HCT116 (cell line): ENCODE measurements at regions not wholly inside any gene's neighbourhood (a gene's known extent, or its start where the extent isn't known, plus 50 kb on each side); places are given as distances from the start of the nearest gene placed in this dataset.

Source experiments
- CEBPB ChIP-seq: IDR thresholded peaks from 2 replicates; pipeline ENCODE4 v1.6.1; 2012; ENCODE audit warnings: low read depth
- EZH2 ChIP-seq: fragments of 200-600 bp; sonication (generic); IDR thresholded peaks from 2 replicates; pipeline ENCODE4 v1.6.1; 2017; ENCODE audit warnings: antibody characterized with exemption, mixed run types
- EZH2phosphoT487 ChIP-seq: fragments of 200-600 bp; IDR thresholded peaks from 2 replicates; pipeline ENCODE4 v1.6.1; 2018; ENCODE audit warnings: antibody characterized with exemption, borderline replicate concordance
- POLR2A ChIP-seq: IDR thresholded peaks from 2 replicates; pipeline ENCODE4 v1.7.0; 2011; ENCODE audit warnings: borderline replicate concordance; ENCODE audit not compliant: insufficient read depth, insufficient read length; ENCODE audit errors: extremely low read depth
- POLR2AphosphoS5 ChIP-seq: IDR thresholded peaks from 2 replicates; pipeline ENCODE4 v1.6.1; 2011; ENCODE audit warnings: mild to moderate bottlenecking, low read depth, low read length, moderate library complexity
- RAD21 ChIP-seq: IDR thresholded peaks from 2 replicates; pipeline ENCODE4 v1.6.1; 2012; ENCODE audit warnings: low read depth, mild to moderate bottlenecking
- SIN3A ChIP-seq: IDR thresholded peaks from 2 replicates; pipeline ENCODE4 v1.6.1; 2012; ENCODE audit warnings: low read depth
- SP1 ChIP-seq: IDR thresholded peaks from 2 replicates; pipeline ENCODE4 v1.6.1; 2012; ENCODE audit warnings: low read depth
- YY1 ChIP-seq: IDR thresholded peaks from 2 replicates; pipeline ENCODE4 v1.6.1; 2011; ENCODE audit warnings: low read length, low read depth, moderate library complexity, mild to moderate bottlenecking; ENCODE audit not compliant: insufficient replicate concordance; ENCODE audit errors: extremely low read depth
- ZNF274 ChIP-seq: fragments of 200-500 bp; sonication (Bioruptor generic); IDR thresholded peaks from 2 replicates; pipeline ENCODE4 v1.6.1; 2014; ENCODE audit warnings: mild to moderate bottlenecking, low read depth, low read length, inconsistent platforms
- TF ChIP-seq, protein P1 (sequence below), 3 experiments: fragments of 200-600 bp in 1 of 3; sonication (generic) in 1 of 3; IDR thresholded peaks in 2 of 3; conservative IDR thresholded peaks in 1 of 3; 2 replicates each; pipeline ENCODE4 v1.5.1; 2012 to 2017; ENCODE audit warnings: low read depth in 2 of 3, low read length in 2 of 3, antibody characterized with exemption in 1 of 3, borderline replicate concordance in 1 of 3, control low read depth in 1 of 3, mild to moderate bottlenecking in 1 of 3, mixed read lengths in 1 of 3, mixed run types in 1 of 3, moderate library complexity in 1 of 3; ENCODE audit not compliant: insufficient read depth in 1 of 3
- TF ChIP-seq, protein P2 (sequence below): IDR thresholded peaks from 2 replicates; pipeline ENCODE4 v1.6.1; 2012
- TF ChIP-seq, protein P3 (sequence below): IDR thresholded peaks from 2 replicates; pipeline ENCODE4 v1.6.1; 2012; ENCODE audit warnings: low read depth
- TF ChIP-seq, protein P4 (sequence below): IDR thresholded peaks from 2 replicates; pipeline ENCODE4 v1.6.1; 2012

DNA sequence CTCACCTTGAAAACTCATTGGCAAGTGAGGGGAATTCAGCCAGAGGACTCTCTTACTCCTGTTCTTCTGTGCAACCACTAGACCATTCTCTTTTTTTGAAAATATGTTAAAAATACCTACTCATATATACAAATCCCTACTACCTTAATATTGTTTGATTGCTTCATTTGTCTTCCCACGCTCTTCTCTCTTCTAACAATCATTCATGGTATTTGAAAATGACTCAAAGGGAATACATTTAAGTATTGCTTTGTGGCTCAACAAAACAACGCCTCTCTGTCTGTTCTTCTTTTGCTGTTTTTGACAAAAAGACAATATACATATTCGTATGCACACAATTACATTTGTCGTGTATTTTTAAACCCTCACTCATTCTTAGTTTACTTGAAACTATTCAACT is 589.4 kb downstream of the ANKRD50 start:
- TF ChIP-seq, protein P1, sequence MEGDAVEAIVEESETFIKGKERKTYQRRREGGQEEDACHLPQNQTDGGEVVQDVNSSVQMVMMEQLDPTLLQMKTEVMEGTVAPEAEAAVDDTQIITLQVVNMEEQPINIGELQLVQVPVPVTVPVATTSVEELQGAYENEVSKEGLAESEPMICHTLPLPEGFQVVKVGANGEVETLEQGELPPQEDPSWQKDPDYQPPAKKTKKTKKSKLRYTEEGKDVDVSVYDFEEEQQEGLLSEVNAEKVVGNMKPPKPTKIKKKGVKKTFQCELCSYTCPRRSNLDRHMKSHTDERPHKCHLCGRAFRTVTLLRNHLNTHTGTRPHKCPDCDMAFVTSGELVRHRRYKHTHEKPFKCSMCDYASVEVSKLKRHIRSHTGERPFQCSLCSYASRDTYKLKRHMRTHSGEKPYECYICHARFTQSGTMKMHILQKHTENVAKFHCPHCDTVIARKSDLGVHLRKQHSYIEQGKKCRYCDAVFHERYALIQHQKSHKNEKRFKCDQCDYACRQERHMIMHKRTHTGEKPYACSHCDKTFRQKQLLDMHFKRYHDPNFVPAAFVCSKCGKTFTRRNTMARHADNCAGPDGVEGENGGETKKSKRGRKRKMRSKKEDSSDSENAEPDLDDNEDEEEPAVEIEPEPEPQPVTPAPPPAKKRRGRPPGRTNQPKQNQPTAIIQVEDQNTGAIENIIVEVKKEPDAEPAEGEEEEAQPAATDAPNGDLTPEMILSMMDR (IDR thresholded peaks at IDR 0.05 in 2 of 3, conservative IDR thresholded peaks at IDR 0.05 in 1 of 3; ENCODE audit: borderline replicate concordance in 1 of 3, insufficient read depth in 1 of 3, low read depth in 2 of 3, low read length in 2 of 3) = no peak
- TF ChIP-seq, protein P2, sequence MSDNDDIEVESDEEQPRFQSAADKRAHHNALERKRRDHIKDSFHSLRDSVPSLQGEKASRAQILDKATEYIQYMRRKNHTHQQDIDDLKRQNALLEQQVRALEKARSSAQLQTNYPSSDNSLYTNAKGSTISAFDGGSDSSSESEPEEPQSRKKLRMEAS = no peak
- no peak for TF ChIP-seq ZNF274
- TF ChIP-seq EZH2 = no peak
- no peak for TF ChIP-seq POLR2AphosphoS5
- no peak for TF ChIP-seq EZH2phosphoT487
- no peak for TF ChIP-seq CEBPB
- no peak for TF ChIP-seq POLR2A
- TF ChIP-seq, protein P3, sequence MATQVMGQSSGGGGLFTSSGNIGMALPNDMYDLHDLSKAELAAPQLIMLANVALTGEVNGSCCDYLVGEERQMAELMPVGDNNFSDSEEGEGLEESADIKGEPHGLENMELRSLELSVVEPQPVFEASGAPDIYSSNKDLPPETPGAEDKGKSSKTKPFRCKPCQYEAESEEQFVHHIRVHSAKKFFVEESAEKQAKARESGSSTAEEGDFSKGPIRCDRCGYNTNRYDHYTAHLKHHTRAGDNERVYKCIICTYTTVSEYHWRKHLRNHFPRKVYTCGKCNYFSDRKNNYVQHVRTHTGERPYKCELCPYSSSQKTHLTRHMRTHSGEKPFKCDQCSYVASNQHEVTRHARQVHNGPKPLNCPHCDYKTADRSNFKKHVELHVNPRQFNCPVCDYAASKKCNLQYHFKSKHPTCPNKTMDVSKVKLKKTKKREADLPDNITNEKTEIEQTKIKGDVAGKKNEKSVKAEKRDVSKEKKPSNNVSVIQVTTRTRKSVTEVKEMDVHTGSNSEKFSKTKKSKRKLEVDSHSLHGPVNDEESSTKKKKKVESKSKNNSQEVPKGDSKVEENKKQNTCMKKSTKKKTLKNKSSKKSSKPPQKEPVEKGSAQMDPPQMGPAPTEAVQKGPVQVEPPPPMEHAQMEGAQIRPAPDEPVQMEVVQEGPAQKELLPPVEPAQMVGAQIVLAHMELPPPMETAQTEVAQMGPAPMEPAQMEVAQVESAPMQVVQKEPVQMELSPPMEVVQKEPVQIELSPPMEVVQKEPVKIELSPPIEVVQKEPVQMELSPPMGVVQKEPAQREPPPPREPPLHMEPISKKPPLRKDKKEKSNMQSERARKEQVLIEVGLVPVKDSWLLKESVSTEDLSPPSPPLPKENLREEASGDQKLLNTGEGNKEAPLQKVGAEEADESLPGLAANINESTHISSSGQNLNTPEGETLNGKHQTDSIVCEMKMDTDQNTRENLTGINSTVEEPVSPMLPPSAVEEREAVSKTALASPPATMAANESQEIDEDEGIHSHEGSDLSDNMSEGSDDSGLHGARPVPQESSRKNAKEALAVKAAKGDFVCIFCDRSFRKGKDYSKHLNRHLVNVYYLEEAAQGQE = no peak
- TF ChIP-seq SP1 = no peak
- TF ChIP-seq SIN3A = no peak
- TF ChIP-seq YY1 = no peak
- TF ChIP-seq, protein P4, sequence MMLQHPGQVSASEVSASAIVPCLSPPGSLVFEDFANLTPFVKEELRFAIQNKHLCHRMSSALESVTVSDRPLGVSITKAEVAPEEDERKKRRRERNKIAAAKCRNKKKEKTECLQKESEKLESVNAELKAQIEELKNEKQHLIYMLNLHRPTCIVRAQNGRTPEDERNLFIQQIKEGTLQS = no peak
- no peak for TF ChIP-seq RAD21
